Naive thymus-derived CD4-positive, alpha-beta T cell (primary cell): ENCODE measurements at regions not wholly inside any gene's neighbourhood (a gene's known extent, or its start where the extent isn't known, plus 50 kb on each side); places are given as distances from the start of the nearest gene placed in this dataset.

ENCODE experiments used
- ATAC-seq: fragments of 150-1000 bp; cut with Tn5 transposase; 2 replicates; pipeline ENCODE4 v1.10.0; 2021; ENCODE audit warnings: mild to moderate bottlenecking, moderate library complexity
- CTCF ChIA-PET: fragments of 350-600 bp; sonication (Branson Sonifier 250); formaldehyde crosslinking; loops from one replicate; lab custom pipeline; 2021; ENCODE audit warnings: antibody characterized with exemption; lab: Charles Lee
- POLR2A ChIA-PET: fragments of 350-600 bp; sonication (Branson Sonifier 250); formaldehyde crosslinking; loops from one replicate; lab custom pipeline; 2021; ENCODE audit warnings: antibody characterized with exemption, inconsistent platforms; lab: Charles Lee
- DNase-seq, 9 donors: peaks; one replicate each; pipeline versions ENCODE4 v3.0.0 to v3.0.0-alpha.2; 2020 to 2022; ENCODE audit warnings: mixed read lengths in 1 of 9
- H3K27ac ChIP-seq: one replicate; pipeline ENCODE4 v1.7.0; 2013; ENCODE audit warnings: mild to moderate bottlenecking, low read depth, low read length, moderate library complexity
- H3K27me3 ChIP-seq, 2 donors: one replicate each; pipeline ENCODE4 v1.7.0; 2013; ENCODE audit warnings: low read length in 2 of 2, mild to moderate bottlenecking in 2 of 2, moderate library complexity in 2 of 2; ENCODE audit not compliant: control insufficient read depth in 2 of 2, insufficient read depth in 2 of 2
- H3K36me3 ChIP-seq, 3 experiments: 1 replicate in 2 of 3; 2 replicates in 1 of 3; pipeline ENCODE4 v1.7.0; 2013; ENCODE audit warnings: low read length in 3 of 3, mild to moderate bottlenecking in 3 of 3, moderate library complexity in 1 of 3; ENCODE audit not compliant: insufficient read depth in 3 of 3, control insufficient read depth in 2 of 3
- H3K4me1 ChIP-seq, 2 donors: one replicate each; pipeline ENCODE4 v1.7.0; 2013; ENCODE audit warnings: low read length in 2 of 2, mild to moderate bottlenecking in 2 of 2, moderate library complexity in 1 of 2; ENCODE audit not compliant: control insufficient read depth in 2 of 2, insufficient read depth in 2 of 2
- H3K4me3 ChIP-seq: 2 replicates; pipeline ENCODE4 v1.7.0; 2013; ENCODE audit warnings: mild to moderate bottlenecking, low read length
- H3K9me3 ChIP-seq, 3 experiments: 1 replicate in 2 of 3; 2 replicates in 1 of 3; pipeline ENCODE4 v1.7.0; 2013; ENCODE audit warnings: low read length in 3 of 3; ENCODE audit not compliant: control insufficient read depth in 2 of 3
- H3K27ac Mint-ChIP-seq, 9 donors: one replicate each; pipeline ENCODE4 v1.8.0; 2020 to 2022; ENCODE audit warnings: mixed read lengths in 9 of 9, mild to moderate bottlenecking in 8 of 9, moderate library complexity in 5 of 9, inconsistent platforms in 2 of 9
- H3K27me3 Mint-ChIP-seq, 5 donors: one replicate each; pipeline ENCODE4 v1.8.0; 2021 to 2022; ENCODE audit warnings: mixed read lengths in 5 of 5, mild to moderate bottlenecking in 1 of 5
- H3K36me3 Mint-ChIP-seq, 5 donors: one replicate each; pipeline ENCODE4 v1.8.0; 2020 to 2022; ENCODE audit warnings: mixed read lengths in 5 of 5, mild to moderate bottlenecking in 3 of 5, inconsistent platforms in 1 of 5
- H3K4me1 Mint-ChIP-seq, 7 donors: one replicate each; pipeline ENCODE4 v1.8.0; 2020 to 2022; ENCODE audit warnings: mixed read lengths in 7 of 7, mild to moderate bottlenecking in 3 of 7, inconsistent platforms in 1 of 7
- H3K4me3 Mint-ChIP-seq, 10 donors: one replicate each; pipeline ENCODE4 v1.8.0; 2020 to 2022; ENCODE audit warnings: mild to moderate bottlenecking in 10 of 10, mixed read lengths in 10 of 10, moderate library complexity in 6 of 10, inconsistent platforms in 2 of 10
- H3K9me3 Mint-ChIP-seq, 11 donors: one replicate each; pipeline ENCODE4 v1.8.0; 2020 to 2022; ENCODE audit warnings: mixed read lengths in 11 of 11, mild to moderate bottlenecking in 4 of 11, inconsistent platforms in 1 of 11, moderate library complexity in 1 of 11
- intact Hi-C, 2 donors: fragments of 100-400 bp; cut with micrococcal nuclease; formaldehyde crosslinking; loops; one replicate each; pipeline ENCODE4 v1.15.1; 2023

DNA sequence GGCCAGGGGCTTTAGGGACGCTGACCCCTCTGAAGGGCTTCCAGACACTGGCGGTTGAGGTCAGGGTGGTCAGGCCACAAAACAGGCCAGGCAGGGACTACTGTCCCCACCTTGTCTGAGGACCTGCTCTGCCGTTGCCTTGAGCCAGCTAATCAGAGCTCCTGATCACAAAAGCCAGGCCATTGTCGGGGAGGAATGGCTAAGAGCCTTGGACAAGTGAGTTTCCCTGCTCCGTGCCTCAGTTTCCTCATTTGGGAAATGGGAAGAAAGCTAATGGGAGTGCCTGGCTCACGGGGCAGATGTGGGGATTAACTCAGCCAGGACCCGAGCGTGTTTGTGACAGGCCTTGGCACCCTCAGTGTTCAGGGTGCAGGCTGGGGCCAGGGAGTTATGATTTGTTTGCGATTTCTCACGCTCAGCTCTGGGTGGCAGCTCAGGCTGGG lies 246.5 kb upstream of the CIBAR2 start:
- H3K27ac ChIP-seq = no peak overlapping the region
- POLR2A ChIA-PET = no interaction called here
- no peak for ATAC-seq

DNA sequence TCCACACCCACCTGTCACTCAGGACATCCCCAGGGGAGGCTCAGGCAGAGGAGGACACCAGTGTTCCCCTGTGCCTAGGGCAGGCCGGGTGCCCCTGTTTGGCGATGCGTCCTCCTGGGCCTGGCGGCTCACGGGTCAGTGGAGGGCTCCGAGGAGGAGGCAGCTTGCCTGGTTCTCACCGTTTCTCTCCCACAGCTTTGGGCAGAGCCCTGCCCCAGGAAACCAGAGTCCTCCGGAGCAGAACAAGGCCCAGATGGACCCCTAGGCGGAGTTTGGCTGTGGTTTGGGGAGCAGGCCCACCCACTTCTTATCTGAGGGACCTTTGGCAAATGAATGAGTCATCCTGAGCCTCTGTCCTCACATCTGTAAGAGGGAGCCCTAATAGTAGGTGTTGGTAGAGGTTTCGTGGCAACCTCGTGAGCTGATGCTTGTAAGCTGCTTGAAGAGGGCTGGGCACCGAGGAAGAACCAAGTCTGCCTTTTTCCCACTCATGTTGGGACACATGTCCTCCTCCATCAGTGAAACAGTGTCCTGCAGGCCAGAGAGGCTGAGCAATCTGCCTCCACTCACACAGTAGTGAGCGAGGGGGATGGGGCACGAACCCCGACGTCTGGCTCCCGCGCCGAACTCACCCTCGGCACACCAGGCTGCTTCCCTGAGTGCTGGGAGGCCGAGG lies 247.0 kb upstream of the CIBAR2 start:
- no peak overlapping the region for H3K4me3 Mint-ChIP-seq
- ATAC-seq (no peak), DNase-seq (no peak)
- intact Hi-C loops = no loop called here
- Histone ChIP-seq H3K9me3 (no peaks in the 10 kb centered on the region), H3K27me3 (no peaks in the 10 kb centered on the region), H3K27ac (no peak overlapping the region), H3K36me3 (no peaks in the 10 kb centered on the region), H3K4me1 (no peaks in the 10 kb centered on the region), H3K4me3 (no peak overlapping the region)
- no peak overlapping the region for H3K27ac Mint-ChIP-seq
- ChIA-PET CTCF (no interaction called here), POLR2A (no interaction called here)
- H3K27me3 Mint-ChIP-seq = no peaks in the 10 kb centered on the region
- no peaks in the 10 kb centered on the region for H3K9me3 Mint-ChIP-seq
- peaks cover 0 to 7% (median 0%) of the 10 kb centered on the region in 7 donors for H3K4me1 Mint-ChIP-seq
- no peaks in the 10 kb centered on the region for H3K36me3 Mint-ChIP-seq

More for the DNA sequence above, 246.5 kb upstream of the CIBAR2 start:
- no peaks in the 10 kb centered on the region for H3K36me3 Mint-ChIP-seq
- intact Hi-C loops = no loop called here
- H3K4me3 Mint-ChIP-seq = no peak overlapping the region
- Histone ChIP-seq H3K27me3 (no peaks in the 10 kb centered on the region), H3K4me3 (no peak overlapping the region), H3K9me3 (no peaks in the 10 kb centered on the region), H3K36me3 (no peaks in the 10 kb centered on the region), H3K4me1 (no peaks in the 10 kb centered on the region)
- peaks cover 0 to 3% (median 0%) of the 10 kb centered on the region in 11 donors for H3K9me3 Mint-ChIP-seq
- peaks cover 0 to 7% (median 0%) of the 10 kb centered on the region in 7 donors for H3K4me1 Mint-ChIP-seq
- CTCF ChIA-PET = no interaction called here
- no peak for DNase-seq
- H3K27me3 Mint-ChIP-seq = no peaks in the 10 kb centered on the region
- H3K27ac Mint-ChIP-seq = no peak overlapping the region

DNA sequence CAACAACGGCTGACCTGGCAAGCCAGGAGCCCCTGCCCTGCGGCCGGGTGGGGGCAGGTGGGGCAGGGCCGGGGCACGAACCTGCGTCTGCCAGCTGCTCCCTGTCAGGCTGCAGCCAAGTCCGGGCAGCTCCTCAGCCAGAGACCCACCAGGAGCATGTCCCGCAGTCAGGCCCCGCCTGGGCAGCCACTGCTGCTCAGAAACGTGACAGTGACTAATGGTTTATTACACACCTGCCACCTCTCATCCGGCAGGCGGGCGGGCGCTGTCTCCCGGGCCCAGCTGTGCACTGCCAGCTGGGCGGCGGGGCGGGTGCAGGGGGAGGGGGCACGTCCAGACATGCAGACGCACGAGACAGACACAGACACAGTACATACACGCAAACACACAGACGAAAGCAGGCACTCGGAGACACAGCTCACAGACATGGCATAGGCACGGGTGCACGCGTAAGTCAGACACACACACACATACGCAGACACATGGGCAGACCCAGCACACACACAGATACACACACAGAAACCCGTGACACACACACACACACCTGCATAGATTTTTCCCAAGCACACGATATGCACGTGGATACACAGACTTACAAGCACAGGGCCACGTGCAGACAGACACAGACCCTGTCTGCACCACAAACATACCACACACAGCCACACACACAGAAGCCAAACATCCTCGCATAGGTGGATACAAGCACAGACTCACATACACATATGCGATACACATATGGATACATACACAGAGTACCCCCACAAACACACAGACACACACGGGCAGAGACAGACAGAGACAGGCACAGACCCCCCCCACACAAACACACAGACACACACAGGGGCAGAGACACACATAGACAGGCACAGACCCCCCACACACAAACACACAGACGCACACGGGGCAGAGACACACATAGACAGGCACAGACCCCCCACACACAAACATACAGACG lies 248.3 kb upstream of the CIBAR2 start:
- CTCF ChIA-PET = no interaction called here
- H3K27me3 Mint-ChIP-seq = no peaks in the 10 kb centered on the region

DNA sequence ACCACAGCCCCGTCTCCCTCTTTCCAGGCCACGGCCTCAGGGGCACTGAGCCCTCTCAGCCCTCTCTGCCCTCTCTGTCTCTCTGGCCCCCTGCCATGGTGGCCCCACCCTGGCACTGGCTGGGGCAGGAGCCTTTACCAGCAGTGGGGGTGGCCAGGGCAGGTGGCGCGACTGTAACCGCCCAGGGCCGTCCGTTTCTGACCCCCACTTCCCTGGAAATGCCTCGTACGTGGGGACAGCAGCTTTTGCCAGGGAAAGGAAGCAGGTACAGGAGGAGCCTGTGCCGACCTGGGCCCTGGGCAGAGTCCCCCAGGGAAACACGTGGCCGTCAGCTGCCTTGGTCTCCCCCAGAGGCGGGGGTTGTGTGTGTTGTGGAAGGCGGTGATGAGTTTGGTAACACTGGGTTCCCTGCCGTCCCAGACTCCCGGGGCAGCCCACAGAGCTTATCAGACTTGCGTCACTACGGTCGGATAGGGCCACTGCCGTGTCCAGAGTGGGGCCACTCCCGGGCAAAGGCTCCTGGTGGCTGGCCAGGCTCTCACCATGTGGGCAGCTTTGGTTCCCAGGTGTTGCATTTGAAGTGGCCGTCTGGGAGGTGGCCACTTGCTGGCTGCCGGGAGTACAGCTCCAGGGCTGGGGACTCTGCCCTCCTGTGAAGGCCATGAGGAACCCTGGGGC lies 249.3 kb upstream of the CIBAR2 start:
- intact Hi-C loops = no loop called here
- Mint-ChIP-seq H3K4me3 (no peak overlapping the region), H3K27ac (peak overlapping the region in 1 of 9 donors; percentile 29), H3K36me3 (no peaks in the 10 kb centered on the region), H3K27me3 (no peaks in the 10 kb centered on the region), H3K4me1 (peaks cover 0 to 7% (median 0%) of the 10 kb centered on the region in 7 donors), H3K9me3 (peaks cover 0 to 1% (median 0%) of the 10 kb centered on the region in 11 donors)
- Histone ChIP-seq H3K27me3 (no peaks in the 10 kb centered on the region), H3K36me3 (no peaks in the 10 kb centered on the region), H3K27ac (no peak overlapping the region), H3K9me3 (no peaks in the 10 kb centered on the region), H3K4me1 (no peaks in the 10 kb centered on the region), H3K4me3 (no peak overlapping the region)
- CTCF ChIA-PET = no interaction called here
- DNase-seq (no peak), ATAC-seq (no peak)
- POLR2A ChIA-PET = no interaction called here

More for the DNA sequence above, 248.3 kb upstream of the CIBAR2 start:
- H3K9me3 ChIP-seq = no peaks in the 10 kb centered on the region
- no peak overlapping the region for H3K27ac ChIP-seq
- Mint-ChIP-seq H3K4me3 (no peak overlapping the region), H3K4me1 (peaks cover 0 to 7% (median 0%) of the 10 kb centered on the region in 7 donors), H3K27ac (peak overlapping the region in 2 of 9 donors; percentile 29 to 46), H3K36me3 (no peaks in the 10 kb centered on the region), H3K9me3 (no peaks in the 10 kb centered on the region)
- no peaks in the 10 kb centered on the region for H3K36me3 ChIP-seq
- DNase-seq (peak in 2 of 9 donors; percentile 10 to 13), ATAC-seq (peak; percentile 17)
- intact Hi-C loops = no loop called here
- H3K4me1 ChIP-seq = no peaks in the 10 kb centered on the region
- POLR2A ChIA-PET = no interaction called here
- H3K27me3 ChIP-seq = no peaks in the 10 kb centered on the region
- no peak overlapping the region for H3K4me3 ChIP-seq

DNA sequence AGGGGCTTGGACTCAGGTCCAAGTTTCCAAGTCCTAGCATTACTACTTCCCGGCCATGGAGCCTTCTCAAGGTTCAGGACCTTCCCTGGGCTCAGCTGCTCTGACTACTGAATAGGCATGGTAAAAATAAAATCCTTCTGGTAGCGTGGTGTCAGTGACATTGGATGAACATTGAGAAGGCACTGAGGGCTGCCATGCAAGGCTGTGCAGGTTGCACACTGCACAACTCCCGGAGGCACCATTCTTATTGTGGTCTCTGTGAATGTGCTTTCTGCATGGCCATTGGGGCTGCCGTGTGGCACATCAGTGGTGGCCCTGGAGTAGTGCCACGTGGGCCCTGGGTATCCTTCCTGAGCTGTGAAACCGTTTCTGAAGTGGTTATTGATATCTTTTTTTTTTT lies 250.2 kb upstream of the CIBAR2 start:
- Mint-ChIP-seq H3K4me1 (peaks cover 0 to 7% (median 0%) of the 10 kb centered on the region in 7 donors), H3K36me3 (no peaks in the 10 kb centered on the region), H3K27me3 (no peaks in the 10 kb centered on the region), H3K27ac (no peak overlapping the region), H3K4me3 (no peak overlapping the region), H3K9me3 (peaks cover 0 to 2% (median 0%) of the 10 kb centered on the region in 11 donors)
- POLR2A ChIA-PET = no interaction called here
- intact Hi-C loops = no loop called here
- H3K27me3 ChIP-seq = no peaks in the 10 kb centered on the region
- CTCF ChIA-PET = no interaction called here
- H3K27ac ChIP-seq = no peak overlapping the region
- no peak for DNase-seq
- H3K4me3 ChIP-seq = no peak overlapping the region
- no peaks in the 10 kb centered on the region for H3K9me3 ChIP-seq
- H3K4me1 ChIP-seq = no peaks in the 10 kb centered on the region
- H3K36me3 ChIP-seq = no peaks in the 10 kb centered on the region
- ATAC-seq = no peak

DNA sequence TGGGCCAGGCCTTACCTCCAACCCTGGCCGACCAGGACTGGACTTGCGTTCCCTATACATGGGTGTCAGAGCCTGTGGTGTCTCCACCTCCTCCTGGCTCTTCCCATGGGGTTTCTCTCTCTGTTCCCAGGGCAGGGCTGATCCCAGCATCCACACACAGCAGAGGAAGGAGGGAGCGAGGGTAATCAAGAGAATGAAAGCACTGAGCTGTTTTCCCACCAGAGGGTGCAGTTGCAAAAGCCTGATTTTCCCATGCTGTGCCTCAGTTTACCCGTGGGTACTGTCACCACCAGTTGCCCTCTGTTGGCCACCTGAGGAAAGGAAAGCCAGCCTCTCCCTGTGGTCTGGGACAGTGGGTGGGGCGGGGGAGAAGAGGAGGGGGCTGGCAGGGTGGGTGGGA lies 249.7 kb upstream of the GSE1 start:
- H3K9me3 Mint-ChIP-seq = peaks cover 0 to 2% (median 0%) of the 10 kb centered on the region in 11 donors
- no peaks in the 10 kb centered on the region for H3K27me3 Mint-ChIP-seq

More for the DNA sequence above, 249.7 kb upstream of the GSE1 start:
- Histone ChIP-seq H3K36me3 (no peaks in the 10 kb centered on the region), H3K4me3 (no peak overlapping the region), H3K4me1 (no peaks in the 10 kb centered on the region), H3K9me3 (no peaks in the 10 kb centered on the region), H3K27me3 (no peaks in the 10 kb centered on the region), H3K27ac (no peak overlapping the region)
- ChIA-PET CTCF (no interaction called here), POLR2A (no interaction called here)
- Mint-ChIP-seq H3K4me1 (peaks cover 0 to 7% (median 0%) of the 10 kb centered on the region in 7 donors), H3K36me3 (no peaks in the 10 kb centered on the region), H3K4me3 (no peak overlapping the region), H3K27ac (no peak overlapping the region)
- ATAC-seq (no peak), DNase-seq (no peak)
- intact Hi-C loops = no loop called here
